Fibroblast of pulmonary artery (primary cell): ENCODE measurements at regions not wholly inside any gene's neighbourhood (a gene's known extent, or its start where the extent isn't known, plus 50 kb on each side); places are given as distances from the start of the nearest gene placed in this dataset.
A peak's percentile ranks its signal among the peaks of the same experiment; 100 is the strongest.

Experiments
- DNase-seq: peaks from one replicate; pipeline ENCODE4 v3.0.0-alpha.2; 2010; ENCODE audit warnings: low read depth
- H3K4me3 ChIP-seq: replicated peaks from 2 replicates; pipeline ENCODE4 v1.5.1; 2011; ENCODE audit warnings: low read depth, mild to moderate bottlenecking, control low read depth, low read length, moderate library complexity
- CTCF ChIP-seq: IDR thresholded peaks from 2 replicates; pipeline ENCODE4 v1.5.1; 2011; ENCODE audit warnings: mild to moderate bottlenecking, control low read depth, low read length, inconsistent platforms; ENCODE audit errors: missing control alignments

- peak; percentile 11 for DNase-seq
- no peak overlapping the region for H3K4me3 ChIP-seq
- TF ChIP-seq CTCF = no peak
Observed at GRCh38 chr6:11298651-11299420, 66.4 kb upstream of the NEDD9 start.

- TF ChIP-seq CTCF = no peak
- no peak for DNase-seq
- no peak overlapping the region for H3K4me3 ChIP-seq
Observed at GRCh38 chr6:11297376-11297729, 64.9 kb upstream of the NEDD9 start.

- H3K4me3 ChIP-seq = no peak overlapping the region
- DNase-seq = no peak
- TF ChIP-seq CTCF = no peak
Observed at GRCh38 chr6:11296449-11297375, 64.2 kb upstream of the NEDD9 start.

GRCh38 chr6:11295969-11296368, 63.5 kb upstream of the NEDD9 start:
- H3K4me3 ChIP-seq = no peak overlapping the region
- no peak for TF ChIP-seq CTCF
- no peak for DNase-seq

- DNase-seq = no peak
- no peak overlapping the region for H3K4me3 ChIP-seq
- no peak for TF ChIP-seq CTCF
Observed at GRCh38 chr6:11294228-11294627, 61.8 kb upstream of the NEDD9 start.

- H3K4me3 ChIP-seq = no peak overlapping the region
- no peak for DNase-seq
- TF ChIP-seq CTCF = no peak
Observed at GRCh38 chr6:11292594-11293236, 60.2 kb upstream of the NEDD9 start.
